HG03558 (cell line): ENCODE measurements at regions not wholly inside any gene's neighbourhood (a gene's known extent, or its start where the extent isn't known, plus 50 kb on each side); places are given as distances from the start of the nearest gene placed in this dataset.

ENCODE experiments used
- ATAC-seq: cut with Tn5 transposase; IDR thresholded peaks from one replicate; pipeline ENCODE4 v1.9.1; 2021; ENCODE audit warnings: moderate number of reproducible peaks; ENCODE audit not compliant: unreplicated experiment; ENCODE audit errors: extremely low read depth

DNA sequence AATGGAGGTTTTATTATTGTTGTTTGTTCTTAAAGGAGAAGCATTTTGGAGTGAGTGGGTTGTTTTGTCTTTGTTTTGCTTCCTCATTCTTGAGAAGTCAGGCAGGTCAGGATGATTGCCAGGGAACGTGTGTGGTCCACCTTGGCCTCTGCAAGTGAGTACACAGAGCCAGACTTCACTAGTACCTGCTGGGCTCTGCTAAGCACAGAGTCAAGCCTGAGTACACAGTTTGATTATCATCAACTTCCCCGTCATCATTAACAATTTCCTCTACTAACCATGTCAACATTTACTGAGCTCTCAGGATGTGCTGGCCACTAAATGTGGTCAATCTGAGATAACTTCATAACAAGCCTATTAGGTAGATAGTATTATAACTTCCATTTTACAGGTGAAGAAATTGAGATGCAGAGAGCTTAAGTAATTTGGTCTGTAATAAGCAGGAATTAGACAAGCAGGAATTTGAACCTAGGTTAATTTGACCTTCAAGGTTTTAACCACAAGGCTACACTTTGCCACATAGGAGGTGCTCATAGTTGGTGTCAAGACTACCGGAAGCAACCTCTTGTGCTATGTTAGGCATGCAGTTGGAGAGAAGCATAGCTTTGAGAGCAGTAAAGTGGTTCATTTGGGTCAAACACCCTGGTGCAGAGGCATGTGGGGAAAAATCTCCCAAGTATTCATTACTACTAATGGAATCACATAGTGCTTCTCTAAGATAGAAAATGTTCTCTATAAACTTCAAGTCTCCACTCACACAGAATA lies 178.3 kb downstream of the NUAK1 start:
- ATAC-seq, result no peak

DNA sequence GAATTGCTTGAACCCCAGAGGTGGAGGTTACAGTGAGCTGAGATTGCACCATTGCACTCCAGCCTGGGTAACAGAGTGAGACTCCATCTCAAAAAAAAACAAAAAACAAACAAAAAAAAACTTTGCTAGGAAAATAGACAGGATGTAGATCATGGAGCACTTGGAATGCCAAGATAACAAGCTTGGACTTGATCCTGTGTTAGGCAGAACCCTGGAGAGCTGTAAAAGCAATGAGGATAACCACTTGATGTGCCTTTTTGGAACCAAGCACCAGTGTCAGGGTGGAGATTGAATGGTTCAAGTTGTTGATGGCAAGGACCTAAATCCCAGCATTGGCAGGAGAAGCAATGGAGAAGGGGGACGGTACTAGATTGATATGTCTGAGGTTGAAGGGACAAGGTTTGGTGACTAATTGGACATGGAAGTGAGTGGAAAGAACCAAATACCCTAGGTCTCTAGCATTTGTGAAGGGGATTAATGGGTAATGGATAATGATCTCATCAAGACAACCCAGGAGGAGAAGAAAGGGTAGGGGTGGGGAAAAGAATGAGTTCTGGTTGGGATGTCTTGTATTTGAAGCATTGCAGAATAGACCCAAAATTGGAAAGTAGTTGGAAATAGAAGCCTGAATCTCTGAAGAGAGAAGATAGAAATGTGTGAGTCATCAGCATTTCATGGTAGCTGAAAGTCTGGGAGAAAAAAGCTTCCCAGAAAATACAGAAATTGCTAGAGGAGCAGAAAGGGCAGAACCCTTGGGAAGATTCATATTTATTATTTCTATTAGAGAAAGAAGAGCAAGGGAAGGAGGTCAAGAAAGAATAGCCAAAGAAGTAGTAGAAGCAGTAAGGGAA lies 176.7 kb downstream of the NUAK1 start:
- no peak for ATAC-seq

DNA sequence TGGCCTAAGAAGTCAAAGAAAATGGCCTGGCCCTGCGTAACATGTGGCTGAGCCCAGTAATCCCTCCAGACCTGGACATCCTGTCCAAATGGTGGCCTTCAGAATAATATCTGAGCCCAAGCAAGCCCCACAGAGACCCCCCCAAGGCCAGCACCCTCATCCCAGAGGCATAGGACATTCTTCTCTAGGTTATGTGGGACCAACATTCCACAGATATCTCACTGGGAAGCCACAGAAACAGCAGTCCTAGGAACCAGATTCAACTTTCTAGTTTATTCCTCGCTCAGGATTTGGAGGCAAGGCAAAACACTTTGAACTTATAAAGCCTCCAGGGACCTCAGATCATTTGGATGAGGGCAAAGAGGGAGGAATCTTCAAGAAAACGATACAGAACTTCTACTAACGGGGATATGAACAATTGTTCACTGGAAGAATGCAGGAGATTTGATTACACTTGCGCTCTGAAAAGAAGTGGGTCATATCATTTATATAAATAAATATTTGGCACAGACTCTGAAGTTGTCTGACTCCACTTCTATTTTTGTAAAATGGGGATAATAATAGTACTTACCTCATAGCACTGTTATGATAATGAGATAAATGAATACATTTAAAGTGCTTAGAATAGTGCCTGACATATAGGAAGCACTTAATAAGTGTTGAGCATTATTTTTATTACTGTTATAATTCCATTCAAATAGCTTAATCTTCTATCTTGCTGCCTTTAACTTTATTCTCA lies 171.5 kb downstream of the NUAK1 start:
- ATAC-seq, result no peak

DNA sequence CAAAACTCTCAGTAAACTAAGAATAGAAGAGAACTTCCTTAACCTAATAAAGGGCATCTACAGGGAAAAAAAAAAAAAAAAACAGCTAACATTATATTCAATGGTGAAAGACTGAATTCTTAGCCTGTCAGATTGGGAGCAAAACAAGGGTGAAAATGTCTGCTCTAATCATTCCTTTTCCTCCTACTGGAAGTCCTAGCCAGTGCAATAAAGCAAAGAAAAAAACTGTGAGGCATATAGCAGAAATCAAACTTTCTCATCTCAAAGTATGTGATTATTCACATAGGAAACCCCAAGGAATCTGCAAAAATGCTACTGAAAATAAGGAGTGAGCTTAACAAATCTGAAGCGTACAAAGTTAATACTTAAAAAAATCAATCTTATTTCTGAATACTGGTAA lies 170.7 kb downstream of the NUAK1 start:
- no peak for ATAC-seq

DNA sequence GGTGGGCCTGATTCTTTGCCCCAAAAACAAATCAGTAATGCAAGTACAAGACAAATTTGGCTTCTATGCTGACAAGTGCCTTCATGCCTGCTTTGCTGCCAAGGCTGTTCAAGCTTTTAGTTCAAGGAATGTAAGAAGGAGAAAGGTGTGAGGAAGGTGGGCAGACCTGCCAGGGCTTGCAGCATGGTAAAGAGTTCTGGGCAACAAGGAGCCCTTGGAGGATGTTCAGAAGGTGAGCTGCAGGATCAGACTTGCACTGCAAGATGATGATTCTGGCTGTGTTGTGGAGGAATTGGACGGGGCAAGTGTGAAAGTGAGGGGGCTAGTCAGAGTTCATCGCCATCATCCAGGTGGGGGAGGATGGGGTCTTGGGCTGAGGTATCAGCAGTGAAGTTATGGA lies 167.9 kb downstream of the NUAK1 start:
- ATAC-seq, result no peak

DNA sequence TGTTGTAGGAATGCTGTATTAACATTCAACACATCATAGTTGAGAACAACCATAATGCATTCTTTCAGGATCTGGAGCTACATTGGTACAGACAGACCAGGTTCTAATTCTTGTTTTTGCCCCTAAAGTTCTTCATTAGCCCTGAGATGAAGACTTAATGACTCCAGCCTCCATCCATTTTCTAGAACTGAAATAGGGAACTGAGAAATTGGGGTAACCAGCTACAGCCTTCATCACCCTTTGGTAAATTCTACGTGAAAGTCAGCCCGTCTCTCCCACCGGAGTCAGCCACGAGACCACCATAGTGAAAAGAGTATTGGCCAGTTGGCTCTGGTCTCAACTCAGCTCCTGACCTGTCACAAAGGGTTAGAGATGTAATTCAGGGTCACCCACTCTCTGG lies 164.0 kb downstream of the NUAK1 start:
- ATAC-seq, result no peak

DNA sequence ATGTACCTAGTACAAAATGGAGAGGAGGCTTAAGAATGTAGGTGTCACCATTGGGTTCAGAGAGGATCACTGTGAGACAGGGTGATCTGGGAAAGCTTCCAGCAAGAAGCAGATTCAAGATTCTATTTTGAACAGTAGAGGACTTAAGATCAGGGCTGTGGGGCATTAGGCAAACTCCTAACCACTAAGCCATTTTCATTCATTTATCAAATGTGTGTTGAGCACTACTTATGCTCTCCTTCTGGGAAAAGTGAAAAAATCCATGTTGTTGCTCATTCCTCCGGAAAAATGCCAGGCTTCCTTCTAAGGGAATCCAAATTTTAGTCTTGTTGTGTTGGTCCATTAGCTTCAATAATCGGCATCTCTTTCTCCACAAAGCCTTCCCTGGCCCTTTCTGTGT lies 163.4 kb downstream of the NUAK1 start:
- no peak for ATAC-seq

DNA sequence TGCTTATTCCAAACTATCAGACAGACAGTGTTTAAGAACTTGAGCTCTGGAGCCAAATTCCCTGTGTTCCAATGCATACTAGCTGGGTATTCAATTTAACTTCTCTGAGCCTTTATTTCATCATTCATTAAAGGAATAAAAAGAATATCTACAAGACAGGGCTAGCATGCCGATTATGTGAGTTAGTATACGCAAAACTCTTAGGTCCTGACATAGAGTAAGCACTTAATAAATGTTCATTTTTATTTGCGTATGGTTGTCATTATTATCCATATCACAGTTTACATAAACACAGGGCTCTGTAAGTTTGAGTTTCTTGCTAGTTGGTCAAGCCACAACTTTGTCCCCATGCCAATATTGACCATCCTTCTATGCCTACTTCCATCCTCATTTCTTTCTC lies 161.5 kb downstream of the NUAK1 start:
- ATAC-seq, result no peak

DNA sequence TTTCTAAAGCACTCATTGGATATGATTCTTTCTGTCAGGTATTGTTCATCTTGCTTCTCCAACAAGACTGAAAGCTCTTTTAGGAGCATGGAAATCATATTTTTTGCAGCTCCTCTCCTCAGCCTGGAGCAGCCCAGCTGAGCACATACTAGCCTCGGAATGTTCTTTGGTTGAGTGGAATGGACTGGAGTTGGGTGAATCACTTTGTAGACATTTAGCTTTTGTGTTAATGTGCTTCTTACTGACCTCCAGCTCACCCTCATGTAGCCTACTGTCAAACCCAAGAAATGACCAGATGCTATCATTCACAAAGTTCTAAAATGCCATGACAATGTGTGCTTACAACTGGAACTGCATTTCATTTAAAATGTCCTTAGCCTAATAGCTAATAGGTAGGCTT lies 161.1 kb downstream of the NUAK1 start:
- no peak for ATAC-seq

DNA sequence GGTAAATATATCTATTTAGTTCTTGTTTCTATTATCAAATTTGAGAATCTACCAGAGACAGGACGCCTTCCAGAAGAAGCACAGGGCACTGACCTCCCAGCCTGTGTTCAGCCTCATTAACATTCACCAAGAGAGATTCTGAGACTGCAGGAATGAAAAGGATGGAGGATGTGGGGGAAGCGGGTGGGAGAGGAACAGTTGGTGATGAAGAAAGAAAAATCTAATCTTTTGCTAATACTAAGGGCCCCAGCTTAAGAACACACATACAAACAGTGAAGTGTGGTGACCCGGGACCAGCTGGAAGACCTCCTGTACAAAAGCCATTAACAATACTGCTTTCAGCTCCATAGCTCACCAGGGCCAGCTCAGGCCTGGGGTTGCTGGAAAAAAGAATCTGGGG lies 160.5 kb downstream of the NUAK1 start:
- ATAC-seq, result no peak

DNA sequence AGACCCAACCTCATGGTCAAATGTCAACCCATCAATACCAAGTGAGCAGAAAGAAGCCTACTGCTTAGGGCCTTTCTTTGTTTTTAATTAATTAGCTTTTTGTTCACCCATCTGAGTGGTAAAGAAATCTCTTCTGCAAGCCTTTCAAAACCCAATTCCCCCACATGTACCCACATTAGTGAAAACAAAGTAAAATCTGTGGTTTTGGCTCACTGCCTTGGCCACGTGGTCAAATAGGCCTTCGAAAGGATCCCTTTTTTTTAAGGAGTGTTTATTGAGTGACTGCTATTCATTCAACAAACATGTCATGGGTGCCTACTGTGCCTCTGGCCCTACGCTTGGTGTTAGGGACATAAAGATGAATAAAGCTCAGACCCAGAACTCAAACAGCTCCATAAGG lies 160.1 kb downstream of the NUAK1 start:
- no peak for ATAC-seq

DNA sequence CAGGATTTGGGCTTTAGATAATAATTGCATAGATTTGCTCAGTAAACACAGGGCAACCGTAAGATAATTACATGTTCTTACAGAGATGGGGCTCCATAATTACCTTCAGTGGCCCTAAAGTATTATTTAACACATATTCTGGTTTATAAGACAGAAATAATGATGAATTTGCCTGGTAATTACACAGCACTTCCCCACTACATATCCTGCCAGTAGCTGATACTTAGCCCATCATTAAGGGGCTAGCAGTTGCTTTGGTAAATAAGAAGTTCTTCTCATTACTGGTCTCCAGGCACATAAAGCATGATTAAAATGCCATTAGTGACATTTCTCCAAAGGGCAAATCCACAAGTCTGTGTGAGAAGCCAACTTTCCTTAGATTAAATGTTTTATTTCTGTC lies 158.7 kb downstream of the NUAK1 start:
- ATAC-seq, result no peak

DNA sequence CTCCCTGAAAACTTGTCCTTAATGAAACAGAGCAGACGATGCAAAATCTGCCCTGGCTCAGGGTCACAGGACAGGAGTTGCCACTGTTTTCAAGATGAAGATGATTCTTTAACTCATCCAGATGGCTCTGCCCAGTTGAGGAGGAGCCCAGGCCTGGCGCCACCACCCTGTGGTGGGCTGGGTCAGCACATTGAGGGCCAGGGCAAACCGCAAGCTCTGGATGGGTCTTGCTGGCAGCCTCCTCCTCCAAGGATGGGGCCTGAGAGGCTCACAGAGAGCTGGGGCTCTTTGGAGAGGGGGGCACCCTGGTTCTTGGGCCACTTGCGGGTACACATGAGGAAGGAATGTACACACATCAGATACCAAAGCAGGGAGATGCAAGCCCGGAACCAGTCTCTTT lies 158.2 kb downstream of the NUAK1 start:
- ATAC-seq, result no peak

DNA sequence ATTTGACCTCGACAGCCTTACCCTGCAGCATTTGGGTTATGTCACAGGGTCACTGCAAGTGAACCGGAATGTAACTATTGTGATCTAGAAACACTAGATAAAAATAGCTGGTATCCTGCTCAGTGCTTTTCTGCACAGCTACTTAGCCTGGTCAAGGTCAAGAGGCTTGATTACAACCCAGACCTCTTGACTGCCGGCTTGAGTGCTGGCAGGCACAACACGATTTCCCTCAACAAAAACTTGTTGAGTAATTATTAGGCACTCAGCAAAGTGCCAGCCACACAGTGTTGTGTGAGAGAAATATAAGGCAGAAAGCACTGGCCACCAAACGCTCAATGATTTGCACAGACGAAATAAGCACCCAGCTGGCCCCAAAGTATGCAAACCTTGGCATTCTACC lies 156.7 kb downstream of the NUAK1 start:
- no peak for ATAC-seq

DNA sequence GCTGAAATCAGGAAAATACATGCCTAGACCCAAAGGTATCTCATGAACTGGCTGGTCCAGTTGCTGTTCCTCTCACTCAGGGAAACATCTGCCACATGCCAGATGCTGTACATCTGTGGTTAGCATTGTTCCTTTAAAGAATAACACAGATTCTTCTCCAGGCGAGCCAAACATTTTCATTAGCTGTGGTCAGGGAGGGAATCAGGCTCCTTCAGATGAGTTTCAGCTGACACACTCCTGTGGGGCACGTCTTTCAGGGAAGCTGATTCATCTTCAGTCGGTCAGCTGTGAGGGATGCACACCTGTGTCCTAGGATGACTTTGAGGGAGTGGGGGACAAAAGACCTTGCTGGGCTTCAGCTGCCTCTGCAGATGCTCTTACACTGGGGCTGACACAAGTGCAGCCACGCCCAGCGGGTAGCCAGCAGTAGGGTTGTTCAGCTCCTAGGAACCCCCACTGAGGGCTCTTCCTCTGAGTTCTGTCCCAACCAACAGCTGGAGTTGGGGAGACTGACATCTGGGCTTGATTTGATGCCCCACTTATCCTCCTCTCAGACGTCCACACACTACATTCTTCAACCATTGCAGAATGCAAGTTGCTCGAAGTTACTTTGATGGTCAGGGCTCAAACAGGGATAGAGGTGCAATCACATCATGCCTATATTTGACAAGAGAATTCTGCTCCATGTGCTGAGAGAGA lies 155.0 kb downstream of the NUAK1 start:
- no peak for ATAC-seq

DNA sequence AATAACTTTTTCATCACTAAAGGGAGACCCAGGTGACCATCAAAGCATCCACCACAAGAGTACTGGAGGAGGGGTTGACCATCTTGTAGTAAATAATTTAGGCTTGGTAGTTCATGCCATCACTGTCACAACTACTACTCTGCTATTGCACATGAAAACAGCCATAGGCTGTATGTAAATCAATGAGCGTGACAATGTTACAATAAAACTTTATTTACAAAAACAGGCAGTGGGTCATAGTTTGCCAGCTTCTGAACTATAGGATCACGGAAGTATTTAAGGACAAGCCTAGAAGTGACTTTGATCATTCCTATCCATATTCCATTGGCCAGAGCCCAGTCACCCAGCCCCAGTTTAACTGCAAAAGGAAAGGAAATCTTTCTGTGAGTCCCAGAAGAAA lies 153.4 kb downstream of the NUAK1 start:
- no peak for ATAC-seq

DNA sequence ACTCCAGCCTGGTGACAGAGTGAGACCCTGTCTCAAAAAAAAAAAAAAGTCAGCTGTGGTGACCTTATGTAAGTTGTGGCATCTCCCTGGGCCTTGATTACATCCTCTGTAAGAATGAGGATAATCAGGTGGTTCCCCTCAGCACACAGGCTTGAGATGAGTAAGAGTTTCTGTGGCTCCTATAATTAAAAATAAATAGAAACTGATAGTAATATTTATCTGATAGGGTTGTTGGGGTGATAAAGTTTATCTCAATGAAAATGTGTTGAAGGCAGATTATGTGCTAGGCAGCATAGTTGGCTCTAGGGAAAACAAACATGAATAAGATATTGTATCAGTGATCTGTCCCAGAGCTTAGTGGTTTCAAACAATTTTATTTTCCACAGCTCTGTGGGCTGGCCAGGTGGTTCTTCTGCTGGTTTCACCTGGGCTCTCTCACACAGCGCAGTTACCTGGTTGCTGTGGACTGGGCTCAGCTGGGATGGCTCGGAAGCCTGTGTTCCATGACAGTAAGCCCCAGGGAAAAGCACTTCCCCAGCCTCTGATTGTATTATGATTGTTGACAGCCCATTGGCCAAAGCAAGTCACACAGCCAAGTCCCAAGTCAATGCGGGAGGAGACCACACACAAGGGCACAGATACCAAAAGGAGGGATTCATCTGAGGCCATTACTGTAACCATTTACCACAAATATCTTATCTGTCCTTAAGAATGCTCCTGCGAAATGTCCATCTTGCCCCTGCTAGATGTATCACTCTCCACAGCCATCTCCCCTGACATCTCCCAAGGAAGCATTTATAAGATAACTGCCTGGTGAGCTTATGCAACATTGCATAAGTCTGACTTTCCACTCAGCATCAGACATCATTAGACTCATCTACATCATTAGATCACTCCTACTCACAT lies 151.7 kb downstream of the NUAK1 start:
- no peak for ATAC-seq

DNA sequence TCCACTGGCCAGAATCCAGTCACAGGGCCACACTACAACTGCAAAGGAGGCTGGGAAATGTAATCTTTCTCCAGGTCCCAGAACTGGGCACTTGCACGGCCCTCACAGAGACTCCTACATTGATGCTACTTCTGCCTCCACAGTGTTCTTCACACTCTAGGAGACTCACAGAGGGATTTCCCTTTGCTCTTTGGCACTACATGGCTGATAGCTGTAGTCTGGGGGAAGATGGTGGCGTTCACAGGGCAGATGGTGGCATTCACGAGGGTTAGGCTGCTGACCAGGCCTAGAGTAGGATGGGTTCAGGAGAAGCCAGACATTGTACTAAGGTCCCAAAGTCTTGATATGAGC lies 151.1 kb downstream of the NUAK1 start:
- ATAC-seq, result no peak

DNA sequence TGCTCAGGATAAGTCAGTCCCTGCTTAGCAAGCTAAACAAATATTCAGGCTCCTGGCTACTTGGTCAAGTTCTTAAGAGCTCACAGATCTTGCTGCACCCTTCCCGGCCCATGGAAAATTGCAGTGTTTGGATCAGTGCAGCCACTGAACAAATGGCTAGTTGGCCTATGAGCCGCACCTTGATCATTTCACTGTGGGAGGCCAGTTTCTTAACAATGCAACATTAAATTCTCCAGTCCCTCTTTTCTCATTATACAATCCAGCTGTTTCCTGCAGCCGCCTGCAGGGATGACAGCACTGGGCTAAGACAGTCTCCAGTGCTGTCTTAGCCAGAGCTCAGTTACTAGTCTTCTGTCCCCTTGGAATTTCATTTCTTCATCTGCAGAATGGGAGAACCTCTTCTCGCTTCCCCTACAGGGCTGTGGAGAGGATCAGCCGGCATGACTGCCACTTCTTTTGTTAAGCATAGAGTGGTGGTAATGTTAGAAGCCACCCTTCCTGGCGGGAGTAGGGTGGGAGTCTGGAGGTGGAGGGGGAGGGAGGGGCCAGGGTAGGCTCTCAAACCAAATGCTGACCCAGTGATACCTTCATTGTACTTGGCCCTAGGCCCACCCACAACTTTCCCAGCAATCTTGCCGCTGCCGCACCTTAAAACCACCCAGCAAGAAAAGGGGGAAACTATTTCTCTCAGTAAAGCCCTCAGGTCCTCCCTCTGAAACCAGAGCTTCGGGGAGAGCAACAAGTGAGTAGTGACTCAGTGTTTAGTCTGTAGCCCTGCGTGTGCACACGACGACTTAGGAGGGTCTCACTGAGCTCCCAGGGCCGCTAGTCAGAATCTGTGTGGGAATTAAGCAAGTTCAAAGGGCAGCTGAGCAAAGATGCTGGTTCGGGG lies 145.7 kb downstream of the NUAK1 start:
- no peak for ATAC-seq
